HG03571 (cell line): ENCODE measurements at regions not wholly inside any gene's neighbourhood (a gene's known extent, or its start where the extent isn't known, plus 50 kb on each side); places are given as distances from the start of the nearest gene placed in this dataset.
"Not testable (repeated sequence)": the region's sequence is repeated elsewhere in the genome, so short reads cannot be mapped to it uniquely, and the experiment has no call there.

Experiments used
- ATAC-seq: cut with Tn5 transposase; IDR thresholded peaks from one replicate; pipeline ENCODE4 v1.9.1; 2021; ENCODE audit not compliant: unreplicated experiment

DNA sequence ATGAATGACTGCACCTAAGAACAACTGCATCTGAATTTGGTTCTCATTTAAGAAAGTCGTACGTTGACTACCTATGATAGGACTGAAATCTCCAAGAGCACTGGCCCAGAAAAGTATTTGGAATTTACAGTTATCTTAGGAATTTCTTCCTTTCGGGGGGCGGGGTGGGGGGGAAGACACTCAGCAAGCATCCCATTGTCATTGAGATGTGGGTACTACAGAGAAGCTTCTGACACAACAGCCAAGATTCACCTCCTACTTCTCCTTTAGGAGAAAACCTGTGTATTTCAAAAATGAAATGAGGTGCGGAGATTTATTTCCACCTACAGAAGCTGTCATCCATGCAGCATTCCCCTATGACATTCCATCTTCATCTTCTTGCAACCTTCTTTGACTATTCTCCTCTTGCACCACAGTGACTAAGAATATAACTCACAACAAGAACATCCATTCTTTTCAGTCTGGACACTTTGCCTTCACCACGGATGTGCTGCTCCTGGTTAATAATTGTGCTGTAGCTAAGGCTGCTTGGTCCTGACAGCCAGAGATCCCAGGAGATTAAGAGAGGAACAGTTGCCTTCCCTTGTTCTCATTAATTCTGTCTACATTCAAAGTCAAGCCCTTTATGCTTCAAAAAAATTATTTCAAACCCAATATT is 98.4 kb upstream of the FRMD4A start:
- ATAC-seq, result no peak

DNA sequence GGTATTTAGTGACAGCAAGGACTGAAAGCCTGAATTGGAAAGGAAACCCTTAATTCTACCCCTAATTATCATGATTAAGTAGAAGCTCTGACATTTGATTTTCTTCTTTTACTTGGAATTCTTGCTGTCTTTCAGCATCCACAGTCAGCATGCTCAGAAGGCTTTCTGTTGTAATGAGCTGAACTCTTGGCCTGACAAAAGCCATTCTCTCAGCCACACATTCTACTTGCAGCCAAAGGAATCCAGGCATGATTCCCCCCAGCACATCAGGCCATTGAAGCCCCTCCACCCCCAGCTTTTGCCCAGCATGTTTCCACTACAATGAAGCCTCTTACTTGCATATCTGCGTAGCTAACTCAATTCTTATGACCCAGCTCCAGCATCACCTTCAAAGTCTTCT is 94.3 kb upstream of the FRMD4A start:
- ATAC-seq, result no peak

DNA sequence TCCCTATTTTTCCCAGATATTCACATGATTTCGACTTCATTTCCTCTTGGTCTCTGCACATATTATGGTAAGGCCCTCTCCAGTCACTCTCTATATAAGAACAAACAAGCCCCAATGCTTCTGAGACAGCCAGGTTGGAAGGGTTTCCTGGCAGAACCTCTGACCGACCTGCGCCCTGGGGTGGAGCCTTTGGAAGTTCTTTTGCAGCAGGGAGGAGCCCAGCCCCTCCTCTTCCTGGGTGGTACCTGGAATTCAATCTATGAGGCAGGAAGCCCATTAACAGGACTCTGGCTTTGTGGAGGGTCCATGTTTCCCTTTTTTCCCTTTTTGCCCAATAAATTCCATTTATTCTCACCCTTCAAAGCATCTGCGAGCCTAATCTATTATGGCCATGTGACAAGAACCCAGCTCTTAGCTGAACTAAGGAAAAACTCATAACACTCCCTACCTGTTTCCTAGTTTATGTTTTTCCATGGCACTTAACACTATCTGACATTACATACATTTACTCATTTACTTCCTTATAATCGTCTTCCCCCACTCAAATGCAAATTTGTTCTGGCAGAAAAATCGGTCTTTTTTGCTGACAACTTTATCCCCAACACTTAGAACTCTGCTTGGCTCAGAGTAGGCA is 92.5 kb upstream of the FRMD4A start:
- ATAC-seq, result no peak

DNA sequence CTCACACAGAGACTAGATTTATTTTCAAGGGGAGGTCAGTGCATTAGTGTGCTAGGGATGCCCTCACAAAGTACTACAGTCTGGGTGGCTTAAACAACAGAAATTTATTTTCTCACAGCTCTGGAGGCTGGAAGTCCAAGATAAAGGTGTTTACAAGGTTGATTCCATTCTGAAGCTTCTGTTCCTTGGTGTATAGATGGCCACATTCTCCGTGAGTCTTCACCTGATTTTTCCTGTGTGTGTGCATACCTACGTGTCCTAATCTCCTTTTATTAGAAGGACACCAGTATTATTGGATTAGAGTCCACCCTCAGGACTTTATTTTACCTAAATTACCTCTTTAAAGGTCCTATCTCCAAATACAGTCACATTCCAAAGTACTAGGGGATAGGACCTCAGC is 91.7 kb upstream of the FRMD4A start:
- ATAC-seq, result no peak

DNA sequence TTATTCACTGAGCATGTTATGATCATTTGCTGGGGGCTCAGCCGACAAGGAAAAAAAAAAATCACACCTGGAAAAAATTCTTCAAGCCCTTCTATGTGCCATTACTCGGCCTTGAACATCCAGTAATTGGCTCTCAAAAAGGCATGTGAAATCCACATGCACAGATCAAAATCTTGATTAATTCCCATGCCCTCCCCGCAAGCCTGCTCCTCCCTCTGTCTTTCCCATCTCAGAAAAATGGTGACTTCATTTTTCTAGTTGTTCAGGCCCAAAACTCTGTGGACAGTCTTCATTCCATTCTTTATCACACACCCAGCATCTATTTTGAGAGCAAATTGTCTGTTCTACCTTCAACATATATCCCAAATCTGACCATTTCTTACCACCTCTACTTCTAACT is 91.2 kb upstream of the FRMD4A start:
- ATAC-seq, result no peak

DNA sequence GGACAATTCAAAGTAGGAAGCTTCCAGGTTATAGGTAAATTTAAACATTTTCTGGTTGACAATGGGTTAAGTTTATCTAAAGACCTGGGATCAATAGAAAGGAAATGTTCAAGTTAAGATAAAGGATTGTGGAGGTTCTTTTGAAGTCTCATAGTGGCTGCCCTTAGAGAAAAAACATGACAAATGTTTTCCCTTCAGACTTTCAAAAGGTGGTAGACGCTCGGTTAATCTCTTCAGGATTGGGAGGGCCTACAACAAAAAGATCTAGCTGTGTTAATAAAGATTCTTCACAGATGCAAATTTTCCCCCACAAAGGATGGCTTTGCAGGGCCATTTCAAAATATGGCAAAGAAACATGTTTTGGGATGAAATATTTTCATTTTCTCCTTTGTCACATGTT is 86.6 kb upstream of the FRMD4A start:
- ATAC-seq, result not testable (repeated sequence)

DNA sequence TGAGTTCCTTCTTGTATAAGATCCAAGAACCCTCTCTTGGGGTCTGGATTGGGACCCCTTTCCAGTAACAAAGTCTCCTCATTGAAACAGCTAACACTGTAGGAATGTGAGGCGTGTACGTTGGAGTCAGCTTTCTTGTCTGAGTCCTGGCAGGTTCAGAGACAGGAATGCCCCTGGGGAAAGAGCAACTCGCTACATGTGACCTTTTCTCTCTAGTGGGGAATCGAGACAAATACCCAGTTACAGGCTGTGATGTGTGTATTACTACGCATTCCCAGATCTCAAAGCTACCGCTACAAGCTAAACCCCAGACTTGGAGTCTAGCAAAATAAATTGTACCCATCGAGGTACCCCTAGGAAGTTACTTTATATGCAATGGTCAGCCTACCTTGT is 85.6 kb upstream of the FRMD4A start:
- ATAC-seq, result no peak

DNA sequence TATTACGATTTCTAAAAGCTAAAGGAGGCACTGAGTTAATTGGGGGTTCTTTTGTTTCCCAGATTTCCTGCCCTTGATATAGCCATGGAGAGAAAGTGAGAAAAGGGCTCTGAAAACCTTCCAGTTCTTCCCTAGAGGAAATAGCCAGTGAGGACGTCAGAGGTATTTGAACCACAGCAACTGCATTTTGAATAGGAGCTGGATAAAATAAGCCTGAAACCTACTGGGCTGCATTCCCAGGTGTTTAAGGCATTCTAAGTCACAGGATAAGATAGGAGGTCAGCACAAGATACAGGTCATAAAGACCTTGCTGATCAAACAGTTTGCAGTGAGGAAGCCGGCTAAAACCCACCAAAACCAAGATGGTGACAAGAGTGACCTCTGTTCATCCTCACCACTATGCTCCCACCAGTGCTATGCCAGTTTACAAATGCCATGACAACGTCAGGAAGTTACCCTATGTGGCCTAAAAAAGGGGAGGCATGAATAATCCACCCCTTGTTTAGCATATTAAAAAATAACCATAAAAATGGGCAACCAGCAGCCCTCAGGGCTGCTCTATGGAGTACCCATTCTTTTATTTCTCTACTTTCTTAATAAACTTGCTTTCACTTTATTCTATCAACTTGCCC is 85.1 kb upstream of the FRMD4A start:
- no peak for ATAC-seq

DNA sequence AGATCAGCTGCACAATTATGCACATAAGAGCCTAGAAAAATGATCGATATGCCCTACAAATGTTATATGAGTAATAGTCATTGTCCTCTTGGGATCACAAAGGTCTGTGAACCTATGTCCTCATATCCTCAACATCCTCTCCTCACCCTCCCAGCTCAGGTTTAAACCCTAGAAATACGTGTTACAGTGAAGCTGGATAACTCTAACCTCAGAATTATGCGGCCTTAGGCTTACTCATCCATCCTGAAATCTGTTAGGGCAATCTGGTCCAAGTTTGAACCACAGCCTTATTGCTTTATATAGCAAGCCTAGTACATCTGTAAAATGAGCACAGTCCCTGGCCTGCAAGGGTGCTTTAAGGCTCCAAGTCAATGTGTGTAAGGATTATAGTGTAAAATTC is 84.2 kb upstream of the FRMD4A start:
- ATAC-seq, result no peak

DNA sequence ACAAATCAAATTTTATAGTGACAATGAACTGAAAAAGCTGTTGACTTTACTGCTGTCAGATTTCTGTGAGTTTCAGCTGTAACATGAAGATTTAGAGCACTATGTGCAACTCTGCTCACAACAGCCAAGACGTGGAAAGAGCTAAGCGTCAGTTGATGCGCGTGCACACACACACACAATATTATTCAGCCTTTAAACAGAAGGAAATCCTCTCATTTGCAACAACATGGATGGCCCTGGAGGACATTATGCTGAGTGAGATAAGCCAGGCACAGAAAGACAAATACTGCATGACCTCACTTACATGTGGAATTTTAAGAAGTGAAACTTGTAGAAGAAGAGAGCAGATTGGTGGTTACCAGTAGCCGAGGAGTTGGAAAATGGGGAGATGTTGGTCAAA is 82.8 kb upstream of the FRMD4A start:
- no peak for ATAC-seq

DNA sequence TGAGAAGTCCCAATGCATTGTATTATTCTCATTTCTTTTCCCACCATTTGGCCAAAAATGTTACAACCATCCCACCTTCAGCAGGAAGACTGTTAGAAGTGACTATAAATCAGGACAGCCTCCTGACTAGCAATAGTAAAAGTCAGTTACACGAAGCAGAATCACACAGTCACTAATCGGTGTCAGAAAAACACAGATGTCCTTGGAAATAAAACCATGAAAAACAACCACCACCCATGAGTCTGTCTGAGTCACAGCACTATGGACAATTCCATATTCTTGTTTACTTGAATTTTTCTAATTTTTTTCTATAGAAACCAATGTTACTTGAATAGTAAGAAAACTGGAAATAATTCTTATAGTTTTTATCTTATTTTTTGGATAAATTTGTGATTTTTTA is 81.9 kb upstream of the FRMD4A start:
- ATAC-seq, result no peak

DNA sequence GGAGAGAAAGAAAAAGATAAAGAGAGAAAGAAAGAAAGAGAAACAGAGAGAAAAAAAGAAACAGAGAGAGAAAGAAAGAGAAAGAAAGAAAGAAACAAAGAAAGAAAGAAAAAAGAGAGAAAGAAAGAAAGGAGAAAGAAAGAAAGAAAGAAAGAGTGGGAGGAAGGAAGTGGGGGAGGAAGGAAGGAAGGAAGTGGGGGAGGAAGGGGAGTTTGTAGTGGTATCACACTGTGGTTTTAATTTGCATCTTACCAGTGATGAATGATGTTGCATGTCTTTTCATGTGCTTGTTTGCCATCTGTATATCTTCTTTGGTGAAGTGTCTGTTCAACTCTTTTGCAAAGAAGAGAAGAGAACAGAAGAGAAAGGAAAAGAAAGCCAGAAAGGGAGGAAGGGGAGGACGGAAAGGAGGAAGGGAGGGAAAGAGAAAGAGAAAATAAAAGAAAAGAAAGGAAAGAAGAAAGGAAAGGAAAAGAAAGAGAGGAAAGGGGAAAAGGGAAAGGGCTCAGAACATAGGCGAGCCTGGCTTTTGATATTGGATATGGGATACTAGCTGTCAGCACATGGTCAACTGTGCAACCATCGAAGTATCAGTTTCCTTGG is 79.2 kb upstream of the FRMD4A start:
- no peak for ATAC-seq

DNA sequence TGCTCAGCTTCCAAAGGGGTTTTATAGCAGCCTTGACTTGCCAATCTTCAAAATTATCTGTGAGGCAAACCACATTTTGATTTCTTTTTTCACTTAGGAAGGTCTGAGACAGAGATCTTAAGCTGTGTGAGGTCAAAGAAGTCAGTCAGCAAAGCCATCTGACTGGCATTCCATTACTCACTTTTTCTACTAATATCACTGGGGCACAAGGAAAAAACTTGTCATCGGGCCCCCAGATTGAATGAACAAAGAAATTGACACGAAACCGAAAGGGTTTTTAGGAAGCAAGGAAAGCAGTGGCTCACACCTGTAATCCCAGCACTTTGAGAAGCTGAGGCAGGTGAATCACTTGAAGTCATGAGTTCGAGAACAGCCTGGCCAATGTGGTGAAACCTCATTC is 78.5 kb upstream of the FRMD4A start:
- ATAC-seq, result no peak

DNA sequence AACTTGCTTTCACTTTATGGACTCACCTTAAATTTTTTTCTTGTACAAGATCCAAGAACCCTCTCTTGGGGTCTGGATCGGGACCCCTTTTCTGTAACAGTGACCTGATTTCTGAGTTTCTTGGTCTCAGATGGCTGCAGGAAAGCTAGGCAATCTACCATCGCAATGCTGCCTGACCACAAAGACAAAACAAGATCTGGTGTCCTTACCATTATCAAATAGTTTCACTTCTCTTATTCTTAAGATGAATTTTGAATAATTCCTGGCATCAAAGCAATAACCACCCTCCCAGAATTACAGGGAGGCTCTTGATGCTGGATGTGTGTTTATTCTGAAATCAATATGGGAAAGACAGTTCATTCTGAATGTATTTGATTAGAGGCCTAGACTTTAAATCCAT is 77.4 kb upstream of the FRMD4A start:
- no peak for ATAC-seq

DNA sequence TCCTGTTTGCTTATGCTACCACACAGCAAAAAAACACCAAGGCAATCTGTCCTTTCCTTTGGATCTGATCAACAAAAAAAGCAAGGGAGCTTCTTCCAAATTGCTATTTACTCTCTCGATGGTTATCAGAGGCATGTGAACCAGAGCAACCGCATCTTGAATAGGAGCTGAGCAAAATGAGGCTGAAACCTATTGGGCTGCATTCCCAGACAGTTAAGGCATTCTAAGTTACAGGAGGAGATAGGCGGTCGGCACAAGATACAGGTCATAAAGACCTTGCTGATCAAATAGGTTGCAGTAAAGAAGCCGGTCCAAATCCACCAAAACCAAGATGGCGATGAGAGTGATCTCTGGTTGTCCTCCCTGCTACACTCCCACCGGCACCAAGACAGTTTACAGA is 76.8 kb upstream of the FRMD4A start:
- no peak for ATAC-seq

DNA sequence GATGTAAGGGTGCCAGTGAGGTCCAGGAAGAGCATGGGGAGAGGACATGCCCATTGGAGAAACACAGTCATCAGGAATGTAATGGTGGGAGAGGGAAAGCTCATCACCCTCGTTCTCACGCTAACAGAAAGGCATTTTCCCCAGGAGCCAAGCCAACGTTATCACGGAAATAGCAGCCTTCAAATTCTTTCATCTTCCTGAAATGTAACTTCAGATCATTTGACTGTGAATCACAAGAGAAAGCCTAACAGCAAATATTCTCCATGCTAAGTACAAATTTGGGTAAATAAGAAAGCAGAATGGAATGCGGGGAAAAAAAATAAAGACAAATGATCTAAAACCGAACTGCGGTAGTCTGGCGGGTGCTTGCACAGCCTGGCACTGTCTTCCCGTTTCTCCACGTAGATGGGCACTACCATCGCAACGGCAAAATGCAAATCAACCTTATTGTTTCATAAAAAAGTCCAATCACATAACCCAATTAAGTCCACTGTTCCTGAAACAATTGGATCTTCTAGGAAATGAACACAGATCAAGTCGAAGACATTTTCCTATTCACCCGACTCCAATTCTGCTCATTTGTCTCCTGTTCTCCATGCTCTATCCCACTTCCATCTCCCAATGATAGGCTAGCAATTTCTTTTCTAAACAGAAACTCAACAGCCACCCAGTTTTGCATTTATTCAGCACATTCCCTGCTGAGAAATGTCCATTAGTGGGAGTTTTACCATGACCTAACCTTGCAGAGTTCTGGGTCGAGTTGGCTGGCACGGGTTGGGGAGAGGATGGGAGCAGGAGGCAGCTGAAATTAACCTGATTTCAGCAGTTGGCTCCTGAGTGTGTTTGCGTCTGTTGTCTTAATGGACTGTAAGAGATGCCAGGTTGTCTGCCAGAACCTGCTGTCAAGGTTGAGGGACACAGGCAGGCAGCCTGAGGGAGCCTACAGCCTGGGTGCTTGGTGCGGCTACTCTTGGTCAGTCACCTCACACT is 74.6 kb upstream of the FRMD4A start:
- no peak for ATAC-seq

DNA sequence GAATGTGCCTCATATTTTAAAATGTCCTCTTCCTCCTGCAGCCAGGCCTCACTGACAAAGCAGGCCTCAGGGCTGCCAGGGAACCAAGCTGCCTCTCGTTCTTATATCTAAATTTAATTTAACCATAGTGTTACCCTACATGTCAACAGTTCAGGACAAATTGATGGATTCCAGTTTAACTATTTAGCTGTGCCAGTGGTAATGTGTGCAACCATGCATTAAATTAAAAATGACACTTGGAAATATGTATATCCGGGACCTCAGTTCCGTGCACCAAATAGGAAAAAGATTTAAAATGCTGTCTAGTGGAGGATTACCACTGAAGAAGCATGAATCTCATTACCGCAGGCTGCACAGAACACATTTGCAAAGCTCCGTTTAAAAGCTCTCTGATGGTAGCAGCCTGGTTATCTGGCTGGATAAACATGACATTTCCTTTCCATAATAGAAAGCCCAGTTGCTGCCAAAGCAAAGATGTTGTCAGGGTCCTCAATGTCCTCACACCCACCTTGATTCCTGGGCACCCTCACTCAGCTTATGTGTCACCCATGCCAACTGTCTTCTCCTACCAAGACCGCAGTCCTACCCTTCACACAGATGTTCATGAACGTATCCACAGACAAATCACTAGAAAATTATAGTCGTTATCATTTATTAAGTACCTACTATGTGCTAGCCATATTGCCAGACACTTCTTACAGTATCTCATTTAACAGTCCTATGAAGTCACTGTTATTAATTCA is 73.3 kb upstream of the FRMD4A start:
- ATAC-seq, result no peak

DNA sequence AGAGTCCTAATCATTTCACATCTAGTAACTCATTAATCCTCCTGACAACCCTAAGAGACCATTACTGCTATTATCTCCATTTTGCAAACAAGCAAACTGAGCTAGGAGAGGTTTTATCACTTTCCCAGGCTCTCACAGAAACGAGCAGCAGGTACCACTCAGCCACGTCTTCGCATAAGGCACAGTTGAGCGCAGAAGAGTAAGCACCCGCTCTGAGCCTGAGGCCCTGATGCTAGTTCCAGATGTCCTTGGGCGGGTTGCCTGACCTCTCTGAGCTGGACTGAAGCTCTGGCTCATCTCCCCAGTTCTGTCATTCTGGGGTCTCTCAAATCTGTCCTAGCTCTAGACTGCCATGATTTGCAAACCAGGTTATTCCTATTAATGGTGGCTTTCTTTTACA is 72.6 kb upstream of the FRMD4A start:
- no peak for ATAC-seq

DNA sequence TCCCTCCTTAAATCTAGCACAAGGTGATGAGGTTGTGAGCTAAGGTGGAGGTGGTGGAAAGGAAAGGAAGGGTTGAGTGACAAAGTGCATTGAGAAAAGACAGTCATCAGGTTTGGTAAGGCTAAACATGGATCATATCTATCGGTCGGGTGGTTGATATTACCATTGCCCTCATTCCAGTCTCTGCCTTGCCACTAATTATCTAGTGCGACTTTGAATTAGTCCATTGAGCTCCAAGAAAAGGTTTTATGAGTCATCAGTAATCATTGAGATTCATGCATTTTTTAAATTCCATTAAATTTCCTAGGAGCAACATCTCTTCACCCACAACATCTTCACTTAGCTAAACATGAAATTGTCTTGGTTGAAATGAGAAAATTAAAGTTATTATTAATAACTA is 68.9 kb upstream of the FRMD4A start:
- ATAC-seq, result no peak

DNA sequence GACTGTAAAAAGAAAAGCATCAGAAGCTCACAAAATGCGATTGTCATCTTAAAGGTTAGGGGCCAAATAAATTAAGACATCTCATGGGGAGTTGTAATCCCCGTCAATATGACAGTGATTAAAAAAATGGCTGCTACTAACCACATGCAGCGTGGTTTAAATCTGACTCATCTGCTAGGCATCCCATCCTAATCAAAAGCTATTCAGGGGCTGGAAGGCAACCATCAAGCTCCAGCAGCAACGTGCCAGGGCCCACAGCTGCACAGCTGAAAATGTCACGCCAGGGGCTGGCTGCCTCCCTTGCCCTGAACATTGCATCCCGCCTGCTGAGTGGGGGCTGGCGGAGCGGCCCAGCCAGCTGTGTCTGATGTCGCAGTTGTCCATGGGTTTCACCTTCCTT is 66.3 kb upstream of the FRMD4A start:
- ATAC-seq, result no peak
